Non-pigmented ciliary epithelial cell (primary cell): ENCODE measurements at regions not wholly inside any gene's neighbourhood (a gene's known extent, or its start where the extent isn't known, plus 50 kb on each side); places are given as distances from the start of the nearest gene placed in this dataset.

Experiments used
- DNase-seq: peaks from one replicate; pipeline ENCODE4 v3.0.0-alpha.2; 2010; ENCODE audit warnings: low read depth

GRCh38 chr4:106429885-106430284, 61.3 kb upstream of the GIMD1 start:
- DNase-seq = no peak

GRCh38 chr4:106426069-106426468, 57.5 kb upstream of the GIMD1 start:
- DNase-seq = no peak

DNA sequence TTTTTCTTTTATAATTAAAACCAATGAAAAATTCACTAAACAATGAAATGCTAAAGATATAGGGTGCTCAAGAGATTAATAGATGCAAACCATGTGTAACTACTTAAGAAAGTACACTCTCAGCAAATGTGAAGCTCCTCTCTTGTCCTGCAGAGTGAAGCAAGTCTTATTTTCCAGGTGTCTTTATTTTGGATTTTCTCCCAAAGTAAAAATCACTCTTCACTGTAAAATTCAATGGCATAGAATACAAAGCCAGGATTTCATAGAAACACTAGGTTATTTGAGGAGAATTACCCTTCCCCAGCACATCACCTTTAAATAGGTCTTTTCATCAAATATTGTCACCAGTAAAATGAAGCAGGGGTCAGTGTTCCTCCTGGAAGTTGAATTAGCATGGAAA, 57.0 kb upstream of the GIMD1 start:
- no peak for DNase-seq

DNA sequence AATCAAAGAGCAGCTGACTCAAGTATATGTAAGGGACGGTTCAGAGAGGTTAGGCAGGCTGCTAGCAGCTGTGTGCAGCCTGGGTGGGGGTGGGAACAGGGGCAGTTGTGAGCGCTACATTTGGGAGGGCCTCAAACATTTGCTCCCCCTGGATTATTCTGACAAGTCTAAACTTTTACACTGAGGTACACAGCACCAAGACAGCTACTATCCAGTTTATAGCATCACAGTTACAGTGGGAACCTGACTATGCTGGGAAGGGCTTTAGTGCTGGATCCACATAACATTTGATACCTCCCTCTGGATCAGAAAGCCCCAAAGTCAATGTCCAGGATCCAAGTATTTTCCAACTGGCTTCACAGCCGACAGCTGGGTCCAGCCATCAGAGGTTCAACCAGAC, 55.8 kb upstream of the GIMD1 start:
- no peak for DNase-seq

DNA sequence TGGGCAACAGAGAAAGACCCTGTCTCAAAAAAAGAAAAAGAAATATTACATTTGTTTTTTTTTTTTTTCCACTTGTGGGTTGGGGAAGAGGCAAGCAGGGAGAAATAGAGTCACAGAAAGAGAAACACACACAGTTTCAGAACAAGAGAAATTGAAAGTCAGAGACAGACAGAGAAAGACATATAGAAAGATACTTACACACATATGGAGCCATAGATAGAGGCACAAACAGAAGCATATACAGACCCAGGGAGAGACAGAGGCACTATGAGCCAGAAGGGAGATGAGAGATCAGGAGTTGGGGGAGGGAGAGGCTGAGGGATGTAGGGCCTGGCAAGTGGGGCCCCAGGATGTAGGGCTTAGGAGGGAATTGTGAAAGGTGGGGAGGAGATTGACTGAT, 55.2 kb upstream of the GIMD1 start:
- no peak for DNase-seq

- DNase-seq = no peak
Observed at GRCh38 chr4:106422766-106423165, 54.2 kb upstream of the GIMD1 start.

GRCh38 chr4:106421441-106422296, 53.1 kb upstream of the GIMD1 start:
- no peak for DNase-seq

DNA sequence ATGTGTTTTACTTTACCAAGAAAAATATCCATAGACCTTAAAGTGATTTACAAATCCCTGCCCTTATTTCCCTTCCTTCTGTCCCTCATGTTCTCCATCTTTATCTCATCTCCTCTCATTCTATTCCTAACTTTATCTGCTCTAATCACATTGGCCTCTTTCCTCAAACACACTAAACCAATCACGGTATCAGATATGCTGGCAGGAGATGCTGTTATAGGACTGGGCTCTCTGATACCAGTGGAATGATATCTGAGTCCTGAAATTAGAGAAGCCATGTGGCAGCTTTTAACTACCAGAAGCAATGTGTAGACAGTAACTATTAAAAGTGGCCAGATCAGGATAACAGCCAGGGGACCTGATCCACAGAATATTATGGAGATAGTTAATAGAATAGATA, 49.9 kb upstream of the GIMD1 start:
- DNase-seq = no peak
